IMR-90 (cell line): ENCODE measurements at regions not wholly inside any gene's neighbourhood (a gene's known extent, or its start where the extent isn't known, plus 50 kb on each side); places are given as distances from the start of the nearest gene placed in this dataset.

Source experiments
- ATAC-seq: fragments of 200-7000 bp; cut with Tn5 transposase; 2 replicates; pipeline ENCODE4 v1.9.1; 2020; ENCODE audit warnings: low read depth, mild to moderate bottlenecking, moderate library complexity
- BruUV-seq: library from RNA; stranded (reverse); fragments of 400-500 nt; replicated peaks from 2 replicates; lab custom pipeline; 2021; lab: Mats Ljungman, UMichigan
- CTCF ChIA-PET: fragments of 300-600 bp; formaldehyde crosslinking; extraction: SDS; loops from one replicate; lab custom pipeline; 2021; ENCODE audit warnings: antibody characterized with exemption; lab: Yijun Ruan, JAX
- POLR2A ChIA-PET: fragments of 300-600 bp; sonication (Branson Sonifier 250); formaldehyde crosslinking; loops from one replicate; lab custom pipeline; 2022; ENCODE audit warnings: antibody characterized with exemption; ENCODE audit not compliant: unreplicated experiment; lab: Charles Lee
- DNase-seq: peaks from one replicate; pipeline ENCODE4 v3.0.0; 2013
- H2AFZ ChIP-seq: replicated peaks from 2 replicates; pipeline ENCODE3; 2013; ENCODE audit warnings: low read length, mild to moderate bottlenecking; ENCODE audit not compliant: poor library complexity
- H2AK5ac ChIP-seq: 2 replicates; pipeline ENCODE4 v1.6.1; 2013; ENCODE audit warnings: low read depth, low read length, inconsistent platforms
- H2AK9ac ChIP-seq: replicated peaks from 2 replicates; pipeline ENCODE3; 2013; ENCODE audit warnings: mild to moderate bottlenecking, low read depth, low read length, moderate library complexity; ENCODE audit not compliant: poor library complexity
- H2BK120ac ChIP-seq: 2 replicates; pipeline ENCODE4 v1.6.1; 2013; ENCODE audit warnings: low read depth, low read length, inconsistent platforms
- H2BK15ac ChIP-seq: 3 replicates; pipeline ENCODE4 v1.6.1; 2013; ENCODE audit warnings: low read depth, low read length, inconsistent platforms
- H2BK20ac ChIP-seq: 2 replicates; pipeline ENCODE4 v1.6.1; 2013; ENCODE audit warnings: low read depth, mild to moderate bottlenecking, inconsistent platforms, low read length, moderate library complexity
- H2BK5ac ChIP-seq: 2 replicates; pipeline ENCODE4 v1.6.1; 2013; ENCODE audit warnings: mild to moderate bottlenecking, low read depth, low read length, inconsistent platforms; ENCODE audit not compliant: poor library complexity, severe bottlenecking
- H3K14ac ChIP-seq: replicated peaks from 2 replicates; pipeline ENCODE4 v1.6.1; 2013; ENCODE audit warnings: low read depth, low read length, inconsistent platforms
- H3K18ac ChIP-seq: 2 replicates; pipeline ENCODE4 v1.6.1; 2013; ENCODE audit warnings: low read depth, low read length, control low read depth
- H3K23ac ChIP-seq: 2 replicates; pipeline ENCODE4 v1.6.1; 2013; ENCODE audit warnings: low read depth, low read length, inconsistent platforms
- H3K27ac ChIP-seq: 2 replicates; pipeline ENCODE4 v1.5.1; 2013; ENCODE audit warnings: mild to moderate bottlenecking, control low read depth, low read length; ENCODE audit not compliant: insufficient read depth
- H3K27me3 ChIP-seq: 2 replicates; pipeline ENCODE4 v1.6.1; 2013; ENCODE audit warnings: low read length; ENCODE audit not compliant: control insufficient read depth, insufficient read depth
- H3K36me3 ChIP-seq: 2 replicates; pipeline ENCODE4 v1.6.1; 2013; ENCODE audit warnings: low read length, mixed read lengths; ENCODE audit not compliant: control insufficient read depth, insufficient read depth
- H3K4ac ChIP-seq: 2 replicates; pipeline ENCODE4 v1.6.1; 2013; ENCODE audit warnings: low read depth, low read length, inconsistent platforms
- H3K4me1 ChIP-seq: 2 replicates; pipeline ENCODE4 v1.6.1; 2013; ENCODE audit warnings: low read length, mixed read lengths; ENCODE audit not compliant: control insufficient read depth, insufficient read depth
- H3K4me2 ChIP-seq: 2 replicates; pipeline ENCODE4 v1.6.1; 2013; ENCODE audit warnings: low read depth, mild to moderate bottlenecking, control low read depth, low read length, moderate library complexity
- H3K4me3 ChIP-seq: 2 replicates; pipeline ENCODE4 v1.5.1; 2013; ENCODE audit warnings: low read depth, mild to moderate bottlenecking, control low read depth, low read length, moderate library complexity; ENCODE audit not compliant: insufficient read depth
- H3K56ac ChIP-seq: 2 replicates; pipeline ENCODE4 v1.6.1; 2013; ENCODE audit warnings: low read length, inconsistent platforms; ENCODE audit not compliant: insufficient read depth; ENCODE audit errors: extremely low read depth
- H3K79me1 ChIP-seq, 2 experiments: 2 replicates each; pipeline ENCODE4 v1.6.1; 2013; ENCODE audit warnings: low read length in 2 of 2, inconsistent platforms in 1 of 2, low read depth in 1 of 2
- H3K9ac ChIP-seq: 2 replicates; pipeline ENCODE4 v1.6.1; 2013; ENCODE audit warnings: low read depth, low read length, control low read depth
- H3K9me1 ChIP-seq: 2 replicates; pipeline ENCODE4 v1.6.1; 2013; ENCODE audit warnings: low read length, inconsistent platforms; ENCODE audit not compliant: insufficient read depth
- H3K9me3 ChIP-seq: 2 replicates; pipeline ENCODE4 v1.6.1; 2013; ENCODE audit warnings: low read length; ENCODE audit not compliant: control insufficient read depth, insufficient read depth
- H4K20me1 ChIP-seq: 2 replicates; pipeline ENCODE4 v1.6.1; 2013; ENCODE audit warnings: low read length, inconsistent platforms; ENCODE audit not compliant: insufficient read depth
- H4K5ac ChIP-seq: 2 replicates; pipeline ENCODE4 v1.6.1; 2013; ENCODE audit warnings: mild to moderate bottlenecking, low read depth, low read length, control low read depth
- H4K8ac ChIP-seq, 2 experiments: 2 replicates each; pipeline ENCODE4 v1.6.1; 2013; ENCODE audit warnings: low read depth in 2 of 2, low read length in 2 of 2, control low read depth in 1 of 2, inconsistent platforms in 1 of 2
- H4K91ac ChIP-seq: 2 replicates; pipeline ENCODE4 v1.6.1; 2013; ENCODE audit warnings: low read depth, low read length, inconsistent platforms; ENCODE audit not compliant: insufficient read depth
- BHLHE40 ChIP-seq: fragments of 150-350 bp; IDR thresholded peaks from 2 replicates; pipeline ENCODE4 v1.6.1; 2016; ENCODE audit warnings: mild to moderate bottlenecking, low read depth, low read length
- CEBPB ChIP-seq: IDR thresholded peaks from 2 replicates; pipeline ENCODE4 v1.6.1; 2012; ENCODE audit warnings: low read depth, low read length, improper control_type of control experiment
- CHD1 ChIP-seq: IDR thresholded peaks from 2 replicates; pipeline ENCODE4 v1.6.1; 2012; ENCODE audit warnings: low read depth, low read length, improper control_type of control experiment
- ELK1 ChIP-seq: fragments of 150-350 bp; IDR thresholded peaks from 2 replicates; pipeline ENCODE4 v1.6.1; 2016; ENCODE audit warnings: low read depth, mild to moderate bottlenecking, low read length, moderate library complexity, borderline replicate concordance
- MAFK ChIP-seq: IDR thresholded peaks from 2 replicates; pipeline ENCODE4 v1.6.1; 2012; ENCODE audit warnings: low read depth, low read length, improper control_type of control experiment
- MAZ ChIP-seq: IDR thresholded peaks from 2 replicates; pipeline ENCODE4 v1.6.1; 2012; ENCODE audit warnings: low read depth, mild to moderate bottlenecking, low read length, improper control_type of control experiment, moderate library complexity, borderline replicate concordance
- MXI1 ChIP-seq: IDR thresholded peaks from 2 replicates; pipeline ENCODE4 v1.6.1; 2012; ENCODE audit warnings: low read depth, mild to moderate bottlenecking, low read length, moderate library complexity, borderline replicate concordance
- NFE2L2 ChIP-seq: fragments of 150-350 bp; IDR thresholded peaks from 2 replicates; pipeline ENCODE4 v1.6.1; 2016; ENCODE audit warnings: low read depth, mild to moderate bottlenecking, low read length
- RFX5 ChIP-seq: IDR thresholded peaks from 2 replicates; pipeline ENCODE4 v1.8.0; 2012; ENCODE audit warnings: low read depth, mild to moderate bottlenecking, low read length, moderate library complexity
- WGBS, 2 experiments: methylation state at CpG; one replicate each; pipeline versions ENCODE4 v1.1.5 to v1.1.7; 2013; ENCODE audit warnings: missing lambda C conversion rate in 2 of 2; ENCODE audit not compliant: insufficient read length in 1 of 2; ENCODE audit errors: extremely low coverage in 2 of 2; 5-methylcytosine and 5-hydroxymethylcytosine counted together
- dilution Hi-C: fragments of 300-500 bp; cut with HindIII; formaldehyde crosslinking; loops from one replicate; pipeline ENCODE4 v1.14.3; 2018; ENCODE audit warnings: low sequenced_read_pairs; ENCODE audit not compliant: unreplicated experiment
- in situ Hi-C: fragments of 300-500 bp; cut with MboI; formaldehyde crosslinking; loops from 3 replicates; pipeline ENCODE4 v1.14.3; 2019; ENCODE audit warnings: low sequenced_read_pairs, inconsistent platforms, mixed read lengths
- intact Hi-C: fragments of 100-400 bp; cut with micrococcal nuclease; formaldehyde crosslinking; loops from 2 replicates; pipeline ENCODE4 v1.10.0; 2022

DNA sequence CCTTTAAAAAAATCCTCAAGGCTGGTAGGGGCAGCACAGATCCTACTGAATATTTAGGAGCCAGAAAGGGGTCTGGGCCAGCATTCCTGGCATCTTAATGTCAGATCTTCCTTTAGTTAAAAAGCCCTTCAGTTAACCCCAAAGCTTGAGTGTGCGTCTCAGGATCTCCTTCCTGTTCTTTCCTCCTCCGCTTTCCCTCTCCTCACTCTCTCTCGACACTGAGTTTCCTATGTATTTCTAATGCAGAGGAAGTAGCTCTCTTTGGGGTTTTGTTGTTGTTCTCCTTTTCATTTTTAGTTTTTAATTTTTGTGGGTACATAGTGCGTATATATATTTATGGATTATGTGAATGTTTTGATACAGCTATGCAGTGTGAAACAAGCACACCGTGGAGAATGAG lies 109.9 kb upstream of the COPS8 start:
- no peak for DNase-seq
- WGBS, 2 experiments: no CpG with 5 or more reads among the region's 5 CpGs
- Histone ChIP-seq H4K20me1 (no peaks in the 10 kb centered on the region), H4K91ac (no peak overlapping the region), H3K14ac (no peak overlapping the region), H3K18ac (no peak overlapping the region), H2BK5ac (no peak overlapping the region), H4K8ac (no peak overlapping the region), H3K27me3 (peaks cover 31% of the 10 kb centered on the region), H2BK15ac (no peak overlapping the region), H2AFZ (no peak overlapping the region), H3K4me3 (no peak overlapping the region), H3K27ac (no peak overlapping the region), H2AK9ac (no peak overlapping the region), H4K5ac (no peak overlapping the region), H3K4me1 (no peaks in the 10 kb centered on the region; the same call in 1 of the 2 replicates), H2BK120ac (no peak overlapping the region), H2AK5ac (no peak overlapping the region), H3K36me3 (no peaks in the 10 kb centered on the region), H3K9me1 (no peaks in the 10 kb centered on the region), H2BK20ac (no peak overlapping the region), H3K79me1 (no peaks in the 10 kb centered on the region), H3K9ac (no peak overlapping the region), H3K56ac (no peak overlapping the region), H3K23ac (no peak overlapping the region), H3K4me2 (no peak overlapping the region), H3K9me3 (no peaks in the 10 kb centered on the region), H3K4ac (no peak overlapping the region)
- dilution Hi-C loops (no loop called here), intact Hi-C loops (no loop called here), in situ Hi-C loops (no loop called here)
- ChIA-PET POLR2A (no interaction called here), CTCF (no interaction called here)
- no TSS peak for BruUV-seq
- no peak for ATAC-seq
- no peak for TF ChIP-seq ELK1
- TF ChIP-seq NFE2L2: no peak
- TF ChIP-seq MXI1: no peak
- no peak for TF ChIP-seq MAZ
- no peak for TF ChIP-seq CEBPB
- TF ChIP-seq CHD1: no peak
- no peak for TF ChIP-seq BHLHE40
- no peak for TF ChIP-seq RFX5
- TF ChIP-seq MAFK: no peak
